Epithelial cell of esophagus (primary cell): ENCODE measurements at regions not wholly inside any gene's neighbourhood (a gene's known extent, or its start where the extent isn't known, plus 50 kb on each side); places are given as distances from the start of the nearest gene placed in this dataset.
"Not testable (repeated sequence)": the region's sequence is repeated elsewhere in the genome, so short reads cannot be mapped to it uniquely, and the experiment has no call there.

Experiments
- DNase-seq: peaks from one replicate; pipeline ENCODE4 v3.0.0; 2010; ENCODE audit warnings: low read depth
- H3K4me3 ChIP-seq: 2 replicates; pipeline ENCODE4 v1.5.1; 2011; ENCODE audit warnings: mild to moderate bottlenecking, low read length, control low read depth
- CTCF ChIP-seq: IDR thresholded peaks from 2 replicates; pipeline ENCODE4 v1.5.1; 2011; ENCODE audit warnings: low read depth, mild to moderate bottlenecking, low read length, control low read depth, inconsistent platforms; ENCODE audit not compliant: insufficient read depth; ENCODE audit errors: missing control alignments

GRCh38 chr15:37394402-37395099 lies 294.2 kb upstream of the MEIS2 start:
- TF ChIP-seq CTCF: no peak
- DNase-seq: no peak
- H3K4me3 ChIP-seq: no peak overlapping the region

GRCh38 chr15:37395100-37395468 lies 294.7 kb upstream of the MEIS2 start:
- no peak for DNase-seq
- no peak overlapping the region for H3K4me3 ChIP-seq
- no peak for TF ChIP-seq CTCF

GRCh38 chr15:37397266-37398022 lies 297.1 kb upstream of the MEIS2 start:
- H3K4me3 ChIP-seq: no peak overlapping the region
- DNase-seq: no peak
- no peak for TF ChIP-seq CTCF

- TF ChIP-seq CTCF: no peak
- H3K4me3 ChIP-seq: no peak overlapping the region
- DNase-seq: no peak
Measured at GRCh38 chr15:37416103-37416502, 315.8 kb upstream of the MEIS2 start.

- no peak overlapping the region for H3K4me3 ChIP-seq
- TF ChIP-seq CTCF: no peak
- peak; percentile 9 for DNase-seq
Measured at GRCh38 chr15:37425541-37425940, 325.2 kb upstream of the MEIS2 start.

- DNase-seq, H3K4me3 ChIP-seq: not testable (repeated sequence)
Measured at GRCh38 chr15:37427393-37427792, 327.0 kb upstream of the MEIS2 start.

GRCh38 chr15:37446921-37447320 lies 346.6 kb upstream of the MEIS2 start:
- H3K4me3 ChIP-seq: no peak overlapping the region
- no peak for DNase-seq

More at GRCh38 chr15:37446921-37447320, 346.6 kb upstream of the MEIS2 start:
- TF ChIP-seq CTCF: no peak
